HUES64 (cell line): ENCODE measurements at regions not wholly inside any gene's neighbourhood (a gene's known extent, or its start where the extent isn't known, plus 50 kb on each side); places are given as distances from the start of the nearest gene placed in this dataset.

ENCODE experiments used
- H3K27ac ChIP-seq: 2 replicates; pipeline ENCODE4 v1.7.0; 2013; ENCODE audit warnings: low read depth, low read length, inconsistent platforms
- H3K27me3 ChIP-seq: 2 replicates; pipeline ENCODE4 v1.6.1; 2013; ENCODE audit warnings: mild to moderate bottlenecking, low read length; ENCODE audit not compliant: insufficient read depth
- H3K36me3 ChIP-seq: 2 replicates; pipeline ENCODE4 v1.6.1; 2013; ENCODE audit warnings: mild to moderate bottlenecking, low read length; ENCODE audit not compliant: insufficient read depth
- H3K4me1 ChIP-seq: 2 replicates; pipeline ENCODE4 v1.6.1; 2013; ENCODE audit warnings: mild to moderate bottlenecking, low read length, moderate library complexity; ENCODE audit not compliant: insufficient read depth
- H3K4me3 ChIP-seq: 2 replicates; pipeline ENCODE4 v1.5.1; 2013; ENCODE audit warnings: mild to moderate bottlenecking, low read length, moderate library complexity
- H3K9ac ChIP-seq: 2 replicates; pipeline ENCODE4 v1.6.1; 2013; ENCODE audit warnings: mild to moderate bottlenecking, low read depth, low read length
- H3K9me3 ChIP-seq: 2 replicates; pipeline ENCODE4 v1.6.1; 2013; ENCODE audit warnings: low read depth, low read length; ENCODE audit not compliant: insufficient read depth
- WGBS: fragments of 150-250, 120-280 bp; methylation state at CpG from one replicate; pipeline ENCODE4 v1.1.7; 2013; ENCODE audit warnings: missing lambda C conversion rate; 5-methylcytosine and 5-hydroxymethylcytosine counted together

DNA sequence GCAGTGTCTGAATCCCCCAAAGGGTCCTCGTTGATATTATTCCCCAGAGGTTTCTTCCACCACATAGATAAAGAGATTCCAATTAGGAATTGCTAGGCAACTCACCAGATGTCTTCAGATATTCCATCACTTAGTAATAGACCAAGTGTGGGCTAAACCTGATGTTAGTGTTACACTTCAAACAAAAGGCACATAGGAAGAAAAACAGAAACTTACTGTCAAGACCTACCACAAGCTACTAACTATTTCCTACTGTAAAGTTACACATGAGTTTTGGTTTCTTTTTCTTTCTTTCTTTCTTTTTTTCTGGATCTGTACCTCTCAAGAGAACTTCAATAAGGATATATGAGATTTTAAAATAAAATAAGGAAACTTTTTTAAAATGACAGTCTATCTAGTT lies 879.1 kb upstream of the NEGR1 start:
- no peak overlapping the region for H3K27ac ChIP-seq
- 90% methylated on average over 1 of the region's 1 CpG for WGBS
- H3K9me3 ChIP-seq: no peaks in the 10 kb centered on the region
- no peaks in the 10 kb centered on the region for H3K4me1 ChIP-seq
- no peaks in the 10 kb centered on the region for H3K36me3 ChIP-seq
- no peak overlapping the region for H3K4me3 ChIP-seq
- no peak overlapping the region for H3K9ac ChIP-seq
- no peaks in the 10 kb centered on the region for H3K27me3 ChIP-seq

DNA sequence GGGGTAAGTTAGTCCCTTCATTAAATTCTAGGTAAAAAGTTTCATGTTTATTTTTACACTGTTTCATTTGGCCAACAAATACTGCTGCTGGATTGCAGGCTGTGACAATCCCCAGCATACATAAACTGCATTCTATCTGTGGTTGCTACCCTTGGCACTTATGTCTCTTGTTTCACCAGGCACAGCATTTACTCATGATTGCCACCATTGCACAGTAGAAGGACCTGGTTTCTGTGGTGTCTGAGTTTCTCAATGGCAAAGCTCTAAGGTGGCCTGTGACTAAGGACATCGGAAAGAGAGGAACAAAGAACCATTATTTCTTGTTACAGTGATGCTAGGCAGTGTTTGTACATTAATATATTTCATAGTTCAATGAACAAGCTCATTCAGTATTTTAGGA lies 878.4 kb upstream of the NEGR1 start:
- H3K9ac ChIP-seq: no peak overlapping the region
- no peak overlapping the region for H3K27ac ChIP-seq
- no peaks in the 10 kb centered on the region for H3K27me3 ChIP-seq
- no peaks in the 10 kb centered on the region for H3K36me3 ChIP-seq
- WGBS: 100% methylated on average over 1 of the region's 1 CpG
- no peak overlapping the region for H3K4me3 ChIP-seq
- no peaks in the 10 kb centered on the region for H3K4me1 ChIP-seq
- no peaks in the 10 kb centered on the region for H3K9me3 ChIP-seq

DNA sequence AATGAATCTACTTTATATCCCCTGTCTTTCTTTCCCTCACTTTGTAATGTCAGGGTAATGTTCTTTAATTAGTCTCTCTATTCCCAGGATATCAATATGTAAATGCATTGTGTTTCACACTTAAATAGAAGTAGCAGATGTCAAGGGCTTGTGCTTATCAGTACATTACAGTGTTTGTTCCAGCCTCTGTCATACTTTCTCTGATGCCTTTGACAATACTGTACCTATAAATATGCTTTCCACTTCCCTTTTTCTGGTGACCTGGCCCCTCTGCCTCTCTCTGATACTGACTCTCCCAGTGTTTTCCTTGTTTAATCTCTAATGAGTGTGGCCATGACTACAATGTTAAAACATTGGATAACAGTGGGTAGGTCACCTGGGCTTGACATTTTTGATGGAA lies 862.0 kb upstream of the NEGR1 start:
- Histone ChIP-seq H3K9me3 (peaks cover 16% of the 10 kb centered on the region; the same call in 1 of the 2 replicates), H3K36me3 (no peaks in the 10 kb centered on the region), H3K27me3 (no peaks in the 10 kb centered on the region), H3K27ac (no peak overlapping the region), H3K4me3 (no peak overlapping the region), H3K9ac (no peak overlapping the region), H3K4me1 (no peaks in the 10 kb centered on the region)

DNA sequence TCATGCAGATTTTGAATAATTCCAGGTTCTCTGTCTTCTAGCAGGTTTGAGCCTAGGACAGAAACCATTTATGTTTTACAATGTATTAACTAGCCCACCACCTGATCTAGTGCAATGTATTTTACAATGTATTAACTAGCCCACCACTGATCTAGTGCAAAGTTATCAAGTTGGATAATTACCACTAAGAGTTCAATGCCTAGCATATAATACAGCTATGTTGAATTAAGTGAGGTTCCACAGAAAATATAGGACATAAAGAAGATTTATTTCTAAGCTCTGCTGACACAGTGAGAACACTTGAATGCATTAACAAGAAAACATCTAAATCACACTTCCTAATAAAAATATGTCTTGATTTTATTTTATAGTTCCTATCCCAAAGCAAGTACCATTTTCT lies 854.6 kb upstream of the NEGR1 start:
- Histone ChIP-seq H3K4me3 (no peak overlapping the region), H3K27ac (no peak overlapping the region), H3K27me3 (no peaks in the 10 kb centered on the region)

DNA sequence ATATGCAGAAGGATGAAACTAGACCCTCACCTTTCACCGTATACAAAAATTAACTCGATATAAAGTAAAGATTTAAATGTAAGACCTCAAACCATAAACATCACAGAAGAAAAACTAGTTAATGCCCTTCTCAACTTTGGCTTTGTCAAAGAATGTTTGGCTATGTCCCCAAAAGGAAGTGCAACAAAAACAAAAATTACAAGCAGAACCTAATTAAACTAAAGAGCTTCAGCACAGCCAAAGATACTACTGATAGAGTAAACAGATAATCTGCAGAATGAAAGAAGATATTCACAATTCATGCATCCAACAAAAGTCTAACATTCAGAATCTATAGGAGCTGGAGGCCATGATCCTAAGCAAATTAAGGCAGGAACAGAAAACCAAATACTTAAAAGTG lies 824.6 kb upstream of the NEGR1 start:
- Histone ChIP-seq H3K9me3 (0 out of 2 replicates have a peak, but pooled peaks cover 7% of the 10 kb centered on the region), H3K4me3 (no peak overlapping the region), H3K27me3 (no peaks in the 10 kb centered on the region), H3K36me3 (no peaks in the 10 kb centered on the region), H3K27ac (no peak overlapping the region), H3K9ac (no peak overlapping the region), H3K4me1 (no peaks in the 10 kb centered on the region)
- WGBS: 96% methylated on average over 2 of the region's 2 CpGs

More for the DNA sequence above, 854.6 kb upstream of the NEGR1 start:
- no peak overlapping the region for H3K9ac ChIP-seq
- H3K4me1 ChIP-seq: no peaks in the 10 kb centered on the region
- peaks cover 6% of the 10 kb centered on the region; the same call in 1 of the 2 replicates for H3K9me3 ChIP-seq
- no peaks in the 10 kb centered on the region for H3K36me3 ChIP-seq

DNA sequence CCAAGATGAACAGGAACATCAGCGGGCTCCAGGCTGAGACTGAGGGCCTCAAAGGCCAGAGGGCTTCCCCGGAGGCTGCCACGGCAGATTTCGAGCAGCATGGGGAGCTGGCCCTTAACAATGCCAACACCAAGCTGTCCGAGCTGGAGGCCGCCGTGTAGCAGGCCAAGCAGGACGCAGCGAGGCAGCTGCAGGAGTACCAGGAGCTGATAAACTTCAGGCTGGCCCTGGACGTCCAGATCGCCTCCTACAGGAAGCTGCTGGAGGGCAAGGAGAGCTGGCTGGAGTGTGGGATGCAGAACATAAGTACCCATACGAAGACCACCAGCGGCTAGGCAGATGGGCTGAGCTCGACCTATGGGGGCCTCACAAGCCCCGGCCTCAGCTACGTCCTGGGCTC lies 823.4 kb upstream of the NEGR1 start:
- H3K36me3 ChIP-seq: no peaks in the 10 kb centered on the region
- no peaks in the 10 kb centered on the region for H3K4me1 ChIP-seq
- 96% methylated on average over 16 of the region's 16 CpGs for WGBS
- no peak overlapping the region for H3K4me3 ChIP-seq
- 0 out of 2 replicates have a peak, but pooled peaks cover 7% of the 10 kb centered on the region for H3K9me3 ChIP-seq
- no peak overlapping the region for H3K27ac ChIP-seq
- no peak overlapping the region for H3K9ac ChIP-seq
- no peaks in the 10 kb centered on the region for H3K27me3 ChIP-seq

DNA sequence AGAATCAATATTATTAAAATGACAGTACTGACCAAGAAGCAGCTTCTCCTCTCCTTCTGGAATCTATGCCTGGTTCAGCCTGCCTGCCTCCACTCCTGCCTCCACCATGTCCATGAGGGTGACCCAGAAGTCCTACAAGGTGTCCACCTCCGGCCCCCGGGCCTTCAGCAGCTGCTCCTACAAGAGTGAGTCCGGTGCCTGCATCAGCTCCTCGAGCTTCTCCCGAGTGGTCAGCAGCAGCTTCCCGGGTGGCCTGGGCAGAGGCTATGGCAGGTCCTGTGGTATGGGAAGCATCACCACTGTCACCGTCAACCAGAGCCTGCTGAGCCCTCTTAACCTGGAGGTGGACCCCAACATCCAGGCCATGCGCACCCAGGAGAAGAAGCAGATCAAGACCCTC lies 822.4 kb upstream of the NEGR1 start:
- no peak overlapping the region for H3K4me3 ChIP-seq
- no peak overlapping the region for H3K9ac ChIP-seq
- no peak overlapping the region for H3K27ac ChIP-seq
- WGBS: 97% methylated on average over 8 of the region's 8 CpGs
- H3K9me3 ChIP-seq: 0 out of 2 replicates have a peak, but pooled peaks cover 7% of the 10 kb centered on the region
- H3K4me1 ChIP-seq: no peaks in the 10 kb centered on the region
- H3K27me3 ChIP-seq: no peaks in the 10 kb centered on the region
- H3K36me3 ChIP-seq: no peaks in the 10 kb centered on the region

DNA sequence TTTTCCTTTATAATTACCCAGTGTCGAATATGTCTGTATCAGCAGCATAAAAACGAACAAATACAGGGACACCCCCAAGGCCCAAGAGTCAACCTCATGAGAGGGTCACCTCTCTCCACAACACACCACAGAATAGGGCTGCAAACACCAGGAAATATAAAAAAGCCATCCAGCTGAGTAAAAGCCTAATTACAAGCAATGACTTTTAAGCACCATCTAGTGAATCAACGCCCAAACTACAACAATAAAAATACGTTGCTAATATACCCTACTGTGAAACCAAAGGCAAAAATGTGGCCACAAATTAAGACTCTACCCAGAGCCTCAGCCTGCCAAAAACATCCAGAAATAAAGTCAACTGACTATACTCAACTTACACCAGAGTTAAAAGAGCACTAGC lies 817.9 kb upstream of the NEGR1 start:
- WGBS: 80% methylated on average over 4 of the region's 4 CpGs
- Histone ChIP-seq H3K27ac (no peak overlapping the region), H3K9ac (no peak overlapping the region)

DNA sequence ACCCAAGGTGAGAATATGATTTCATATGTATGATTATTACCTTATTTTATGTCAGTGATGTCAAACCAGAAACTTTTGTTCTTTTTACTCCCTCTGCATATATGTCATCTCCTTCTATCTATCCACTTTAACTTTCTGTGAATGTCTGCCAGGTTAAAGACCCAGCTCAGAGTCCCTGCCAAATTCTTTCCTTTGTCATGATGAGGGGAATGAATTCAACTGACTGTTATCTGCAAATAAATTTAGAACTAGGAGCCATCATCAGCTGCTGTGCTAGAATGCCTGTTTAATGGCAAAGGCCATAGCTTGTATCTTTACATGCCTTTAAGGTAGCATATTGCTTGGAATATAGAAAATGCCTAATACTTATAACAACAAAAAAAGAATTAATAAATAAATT lies 815.6 kb upstream of the NEGR1 start:
- Histone ChIP-seq H3K36me3 (no peaks in the 10 kb centered on the region), H3K4me3 (no peak overlapping the region), H3K27ac (no peak overlapping the region), H3K9ac (no peak overlapping the region), H3K9me3 (no peaks in the 10 kb centered on the region), H3K4me1 (peaks cover 11% of the 10 kb centered on the region), H3K27me3 (no peaks in the 10 kb centered on the region)

More for the DNA sequence above, 817.9 kb upstream of the NEGR1 start:
- H3K27me3 ChIP-seq: no peaks in the 10 kb centered on the region
- no peak overlapping the region for H3K4me3 ChIP-seq
- H3K36me3 ChIP-seq: no peaks in the 10 kb centered on the region
- 0 out of 2 replicates have a peak, but pooled peaks cover 6% of the 10 kb centered on the region for H3K9me3 ChIP-seq
- peaks cover 11% of the 10 kb centered on the region for H3K4me1 ChIP-seq

DNA sequence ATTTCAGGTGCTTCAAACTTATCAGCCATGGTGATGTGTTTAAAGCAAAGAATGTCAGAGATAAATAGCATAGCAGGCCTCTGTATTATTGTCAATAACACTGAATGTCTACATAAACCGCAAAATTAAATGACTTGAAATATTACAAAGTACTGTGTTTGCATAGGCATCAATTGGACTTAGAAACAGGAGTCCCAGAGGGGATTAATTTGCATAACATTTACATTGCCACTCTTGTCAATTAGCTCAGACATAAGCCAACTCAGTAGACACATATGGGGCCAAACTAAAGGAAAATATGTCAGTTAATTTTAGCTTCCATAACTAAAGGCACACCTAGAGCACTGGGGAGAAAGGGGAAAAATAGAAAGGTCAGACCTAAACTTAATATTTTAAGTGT lies 814.5 kb upstream of the NEGR1 start:
- no peak overlapping the region for H3K27ac ChIP-seq
- H3K9ac ChIP-seq: no peak overlapping the region
- H3K9me3 ChIP-seq: no peaks in the 10 kb centered on the region
- no CpG with 5 or more reads among the region's 1 CpG for WGBS
- H3K36me3 ChIP-seq: no peaks in the 10 kb centered on the region
- no peaks in the 10 kb centered on the region for H3K27me3 ChIP-seq
- H3K4me3 ChIP-seq: no peak overlapping the region
- peaks cover 11% of the 10 kb centered on the region for H3K4me1 ChIP-seq

DNA sequence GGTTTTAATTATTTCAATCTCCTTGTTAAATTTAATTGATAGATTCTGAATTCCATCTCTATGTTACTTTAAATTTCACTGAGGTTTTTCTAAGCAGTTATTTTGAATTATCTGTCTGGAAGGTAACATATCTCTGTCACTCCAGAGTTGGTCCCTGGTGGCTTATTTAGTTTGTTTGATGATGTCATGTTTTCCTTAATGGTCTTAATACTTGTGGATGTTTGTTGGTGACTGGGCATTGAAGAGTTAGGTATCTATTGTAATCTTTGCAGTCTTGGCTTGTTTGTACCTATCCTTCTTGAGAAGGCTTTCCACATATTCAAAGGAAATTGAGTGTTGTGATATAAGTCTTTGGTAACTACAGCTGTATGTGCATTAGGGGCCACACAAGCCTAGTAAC lies 810.0 kb upstream of the NEGR1 start:
- no peaks in the 10 kb centered on the region for H3K36me3 ChIP-seq
- H3K4me1 ChIP-seq: peaks cover 1% of the 10 kb centered on the region; the same call in 1 of the 2 replicates
- no peak overlapping the region for H3K4me3 ChIP-seq
- no peak overlapping the region for H3K27ac ChIP-seq
- H3K27me3 ChIP-seq: no peaks in the 10 kb centered on the region
- H3K9ac ChIP-seq: no peak overlapping the region
- no peaks in the 10 kb centered on the region for H3K9me3 ChIP-seq

DNA sequence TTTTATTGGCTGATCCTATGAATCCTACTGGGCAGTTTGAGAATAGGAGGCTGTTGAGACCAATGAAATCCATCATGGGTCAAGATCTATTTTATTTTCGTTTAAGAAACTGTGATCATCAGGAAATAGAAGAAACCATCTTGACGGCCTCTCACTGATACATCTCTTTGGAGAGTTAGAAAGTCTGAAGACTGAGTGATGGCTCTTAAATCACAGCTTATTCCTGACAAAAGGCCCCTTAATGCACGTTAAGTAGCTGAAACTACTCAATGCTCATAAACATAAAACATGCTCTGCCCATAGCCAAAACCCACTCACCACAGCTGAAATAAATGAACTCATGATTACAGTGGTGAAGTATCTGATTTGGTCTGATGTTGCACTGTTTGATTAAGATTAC lies 784.5 kb upstream of the NEGR1 start:
- WGBS: 87% methylated on average over 3 of the region's 3 CpGs
- Histone ChIP-seq H3K4me3 (no peak overlapping the region), H3K36me3 (no peaks in the 10 kb centered on the region), H3K27me3 (no peaks in the 10 kb centered on the region), H3K9ac (no peak overlapping the region), H3K27ac (no peak overlapping the region), H3K4me1 (peaks cover 27% of the 10 kb centered on the region), H3K9me3 (peaks cover 11% of the 10 kb centered on the region)
